GM12874 (cell line): ENCODE measurements at regions not wholly inside any gene's neighbourhood (a gene's known extent, or its start where the extent isn't known, plus 50 kb on each side); places are given as distances from the start of the nearest gene placed in this dataset.

Experiments
- CTCF ChIP-seq: IDR thresholded peaks from 2 replicates; pipeline ENCODE4 v1.5.1; 2011; ENCODE audit warnings: low read depth, mild to moderate bottlenecking, control low read depth, low read length, moderate library complexity; ENCODE audit not compliant: insufficient read depth

GRCh38 chr2:217612211-217612610 lies 390.6 kb downstream of the TNS1 start:
- no peak for TF ChIP-seq CTCF

- no peak for TF ChIP-seq CTCF
Measured at GRCh38 chr2:217611626-217612127, 391.1 kb downstream of the TNS1 start.

GRCh38 chr2:217611056-217611455 lies 391.7 kb downstream of the TNS1 start:
- TF ChIP-seq CTCF: no peak

- no peak for TF ChIP-seq CTCF
Measured at GRCh38 chr2:217610401-217610814, 392.4 kb downstream of the TNS1 start.

- no peak for TF ChIP-seq CTCF
Measured at GRCh38 chr2:217609952-217610351, 392.8 kb downstream of the TNS1 start.

- no peak for TF ChIP-seq CTCF
Measured at GRCh38 chr2:217606296-217606695, 396.5 kb downstream of the TNS1 start.

GRCh38 chr2:217604527-217605194 lies 398.1 kb downstream of the TNS1 start:
- no peak for TF ChIP-seq CTCF
